Mucosa of descending colon (tissue), 3 donors: ENCODE measurements at regions not wholly inside any gene's neighbourhood (a gene's known extent, or its start where the extent isn't known, plus 50 kb on each side); places are given as distances from the start of the nearest gene placed in this dataset.

Experiments used
- ATAC-seq: fragments of 200-7000 bp; cut with Tn5 transposase; one replicate; pipeline ENCODE4 v1.9.1; 2020; ENCODE audit warnings: mild to moderate bottlenecking, moderate library complexity
- DNase-seq, 3 donors: peaks; one replicate each; pipeline ENCODE4 v3.0.0-alpha.2; 2020
- H3K36me3 ChIP-seq: fragments of 200-600 bp; one replicate; pipeline ENCODE4 v1.8.0; 2021; ENCODE audit warnings: low read depth, mild to moderate bottlenecking
- H3K4me1 ChIP-seq: fragments of 200-600 bp; one replicate; pipeline ENCODE4 v1.8.0; 2021; ENCODE audit warnings: low read depth, mild to moderate bottlenecking
- H3K4me3 ChIP-seq: fragments of 200-600 bp; one replicate; pipeline ENCODE4 v1.8.0; 2021; ENCODE audit warnings: mild to moderate bottlenecking
- H3K9me3 ChIP-seq: fragments of 200-600 bp; one replicate; pipeline ENCODE4 v1.8.0; 2021; ENCODE audit warnings: mild to moderate bottlenecking
- intact Hi-C, 2 donors: fragments of 100-400 bp; cut with DNase I in 1 of 2; cut with micrococcal nuclease in 1 of 2; formaldehyde crosslinking; loops; one replicate each; pipeline versions ENCODE4 v1.11.0 to v1.11.1; 2022; cut with DNase I, micrococcal nuclease
- TF ChIP-seq, protein P1 (sequence below): fragments of 200-600 bp; IDR thresholded peaks from one replicate; pipeline ENCODE4 v1.8.0; 2022; ENCODE audit warnings: antibody characterized with exemption, mild to moderate bottlenecking
- donor health status: DM: no; HTN: no; CAD: no; lungs with moderate emphysema.
- donor health status: DM: no; HTN: no; CAD: no.
- donor health status: DM: no; HTN: yes; CAD: no.

- TF ChIP-seq, protein P1, sequence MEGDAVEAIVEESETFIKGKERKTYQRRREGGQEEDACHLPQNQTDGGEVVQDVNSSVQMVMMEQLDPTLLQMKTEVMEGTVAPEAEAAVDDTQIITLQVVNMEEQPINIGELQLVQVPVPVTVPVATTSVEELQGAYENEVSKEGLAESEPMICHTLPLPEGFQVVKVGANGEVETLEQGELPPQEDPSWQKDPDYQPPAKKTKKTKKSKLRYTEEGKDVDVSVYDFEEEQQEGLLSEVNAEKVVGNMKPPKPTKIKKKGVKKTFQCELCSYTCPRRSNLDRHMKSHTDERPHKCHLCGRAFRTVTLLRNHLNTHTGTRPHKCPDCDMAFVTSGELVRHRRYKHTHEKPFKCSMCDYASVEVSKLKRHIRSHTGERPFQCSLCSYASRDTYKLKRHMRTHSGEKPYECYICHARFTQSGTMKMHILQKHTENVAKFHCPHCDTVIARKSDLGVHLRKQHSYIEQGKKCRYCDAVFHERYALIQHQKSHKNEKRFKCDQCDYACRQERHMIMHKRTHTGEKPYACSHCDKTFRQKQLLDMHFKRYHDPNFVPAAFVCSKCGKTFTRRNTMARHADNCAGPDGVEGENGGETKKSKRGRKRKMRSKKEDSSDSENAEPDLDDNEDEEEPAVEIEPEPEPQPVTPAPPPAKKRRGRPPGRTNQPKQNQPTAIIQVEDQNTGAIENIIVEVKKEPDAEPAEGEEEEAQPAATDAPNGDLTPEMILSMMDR, result no peak
- Histone ChIP-seq H3K4me3 (no peak overlapping the region), H3K36me3 (no peaks in the 10 kb centered on the region), H3K9me3 (no peaks in the 10 kb centered on the region), H3K4me1 (no peaks in the 10 kb centered on the region)
- ATAC-seq, result no peak
- intact Hi-C loops, result no loop called here
- DNase-seq, result no peak
These were observed 186.7 kb downstream of the USP46 start for GRCh38 chr4:52472444-52472843.

DNA sequence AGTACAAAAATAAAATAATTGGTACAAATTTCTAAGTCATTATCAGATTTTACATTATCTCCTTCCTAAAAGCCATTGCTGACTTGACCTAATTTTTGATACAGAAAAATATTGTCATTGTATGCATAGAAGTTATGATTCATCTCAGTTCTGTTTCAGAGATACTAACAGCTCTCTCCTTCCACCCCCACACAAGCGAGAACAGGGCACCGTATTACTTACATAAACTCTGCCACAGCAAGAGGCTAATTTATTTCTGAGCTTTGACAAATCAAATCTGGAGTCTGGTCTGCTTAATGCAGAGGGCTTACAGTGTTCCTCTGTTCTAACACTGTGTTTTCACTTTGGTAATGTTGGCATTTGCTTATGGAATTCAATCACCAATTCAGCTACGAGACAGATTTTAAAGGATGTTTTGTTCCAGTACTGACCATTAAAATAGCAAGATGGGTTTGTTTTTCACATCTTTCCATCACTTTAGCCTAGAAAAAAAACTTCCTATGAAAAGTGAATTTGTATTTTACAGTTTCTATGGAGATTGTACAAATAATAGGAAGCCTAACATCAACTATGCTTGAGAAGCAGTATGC is 181.8 kb downstream of the USP46 start:
- no peak for ATAC-seq
- intact Hi-C loops, result no loop called here

DNA sequence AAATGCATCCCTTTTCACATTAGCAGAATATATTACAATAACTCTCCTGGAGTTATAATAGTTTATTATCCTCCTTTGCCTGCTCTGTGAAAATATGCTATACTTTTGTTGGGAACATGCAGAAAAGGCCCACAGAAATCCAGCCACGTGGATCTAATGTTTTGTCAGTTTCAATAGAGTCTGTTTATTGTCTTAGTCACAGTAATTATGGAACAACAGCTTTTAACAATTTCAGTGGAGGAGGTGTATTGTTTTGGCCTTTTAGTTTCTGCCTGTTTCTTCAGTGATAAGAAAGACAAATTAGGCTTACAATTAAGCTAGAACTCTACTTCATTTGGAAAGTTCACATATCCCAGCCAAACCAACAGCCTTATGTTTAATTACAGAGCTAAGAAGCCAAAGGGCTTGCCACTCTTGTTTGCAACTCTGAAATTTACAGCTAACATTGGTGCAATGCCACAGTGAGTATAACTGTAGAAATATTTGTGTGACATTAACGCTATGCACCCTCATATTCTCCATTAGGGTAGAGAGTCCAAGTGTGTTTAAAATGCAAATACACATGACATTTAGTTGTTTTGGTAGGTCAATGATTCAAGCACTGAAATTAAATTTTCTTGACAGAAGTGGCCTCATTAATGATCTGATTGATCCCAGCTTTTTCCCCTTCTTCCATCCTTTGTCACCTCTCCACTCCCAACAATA is 175.8 kb downstream of the USP46 start:
- Histone ChIP-seq H3K4me3 (no peak overlapping the region), H3K36me3 (no peaks in the 10 kb centered on the region), H3K9me3 (no peaks in the 10 kb centered on the region), H3K4me1 (no peaks in the 10 kb centered on the region)
- intact Hi-C loops, result no loop called here
- TF ChIP-seq, protein P1, result no peak
- DNase-seq, result no peak
- ATAC-seq, result no peak

More for the DNA sequence above, 181.8 kb downstream of the USP46 start:
- Histone ChIP-seq H3K36me3 (no peaks in the 10 kb centered on the region), H3K9me3 (no peaks in the 10 kb centered on the region), H3K4me3 (no peak overlapping the region), H3K4me1 (no peaks in the 10 kb centered on the region)
- TF ChIP-seq, protein P1, result no peak
- DNase-seq, result no peak

DNA sequence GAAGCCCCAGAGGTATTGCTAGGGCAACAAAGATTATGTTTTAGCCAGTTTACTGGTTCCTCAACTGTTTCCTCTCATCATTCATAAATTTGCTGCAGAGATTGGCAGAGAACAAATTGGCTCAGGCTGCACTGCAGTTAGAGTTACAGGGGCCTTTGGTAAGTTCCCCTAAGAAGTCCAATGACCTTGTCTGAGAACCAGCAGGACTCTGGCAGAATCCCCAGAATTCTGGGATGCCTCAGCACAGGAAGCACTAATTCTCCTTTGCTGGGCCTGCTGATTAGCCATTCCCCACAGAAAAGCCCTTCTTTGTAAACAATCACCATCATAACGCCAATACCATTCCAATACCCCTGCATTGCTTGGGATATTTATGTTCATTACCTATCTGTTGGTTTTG is 151.3 kb downstream of the USP46 start:
- DNase-seq (no peak), ATAC-seq (no peak)
- H3K9me3 ChIP-seq, result no peaks in the 10 kb centered on the region
- intact Hi-C loops, result no loop called here
- no peak overlapping the region for H3K4me3 ChIP-seq
- no peaks in the 10 kb centered on the region for H3K4me1 ChIP-seq
- H3K36me3 ChIP-seq, result no peaks in the 10 kb centered on the region
- TF ChIP-seq, protein P1, result no peak

GRCh38 chr4:52510939-52511565 is 148.0 kb downstream of the USP46 start:
- TF ChIP-seq, protein P1, result no peak
- DNase-seq (no peak), ATAC-seq (no peak)
- Histone ChIP-seq H3K36me3 (no peaks in the 10 kb centered on the region), H3K4me1 (no peaks in the 10 kb centered on the region), H3K4me3 (no peak overlapping the region), H3K9me3 (no peaks in the 10 kb centered on the region)
- intact Hi-C loops, result no loop called here
